NCI-H146 (cell line): ENCODE measurements at regions not wholly inside any gene's neighbourhood (a gene's known extent, or its start where the extent isn't known, plus 50 kb on each side); places are given as distances from the start of the nearest gene placed in this dataset.

ENCODE experiments used
- DNase-seq: peaks from one replicate; lab custom pipeline; 2025; lab: John Stamatoyannopoulos, UW

- no peak for DNase-seq
These were observed 101.5 kb upstream of the IRX6 start for GRCh38 chr16:55222486-55222885.

- no peak for DNase-seq
These were observed 97.9 kb upstream of the IRX6 start for GRCh38 chr16:55225972-55226542.

GRCh38 chr16:55232822-55233221 lies 91.2 kb upstream of the IRX6 start:
- no peak for DNase-seq

GRCh38 chr16:55233464-55233863 lies 90.5 kb upstream of the IRX6 start:
- no peak for DNase-seq

GRCh38 chr16:55236655-55237054 lies 87.3 kb upstream of the IRX6 start:
- DNase-seq, result no peak

GRCh38 chr16:55239723-55240122 lies 84.3 kb upstream of the IRX6 start:
- DNase-seq, result no peak

GRCh38 chr16:55240888-55241287 lies 83.1 kb upstream of the IRX6 start:
- no peak for DNase-seq

- DNase-seq, result no peak
These were observed 81.3 kb upstream of the IRX6 start for GRCh38 chr16:55242667-55243066.

- no peak for DNase-seq
These were observed 75.9 kb upstream of the IRX6 start for GRCh38 chr16:55248058-55248457.

- no peak for DNase-seq
These were observed 75.5 kb upstream of the IRX6 start for GRCh38 chr16:55248494-55248893.

GRCh38 chr16:55249361-55249760 lies 74.6 kb upstream of the IRX6 start:
- no peak for DNase-seq

GRCh38 chr16:55249936-55250335 lies 74.1 kb upstream of the IRX6 start:
- DNase-seq, result no peak

- no peak for DNase-seq
These were observed 73.3 kb upstream of the IRX6 start for GRCh38 chr16:55250701-55251100.

- DNase-seq, result no peak
These were observed 72.9 kb upstream of the IRX6 start for GRCh38 chr16:55251151-55251550.

- no peak for DNase-seq
These were observed 71.4 kb upstream of the IRX6 start for GRCh38 chr16:55252577-55252976.

- DNase-seq, result no peak
These were observed 70.0 kb upstream of the IRX6 start for GRCh38 chr16:55253987-55254386.

GRCh38 chr16:55255733-55256282 lies 68.2 kb upstream of the IRX6 start:
- no peak for DNase-seq

GRCh38 chr16:55256412-55257016 lies 67.5 kb upstream of the IRX6 start:
- no peak for DNase-seq

GRCh38 chr16:55257966-55258613 lies 65.9 kb upstream of the IRX6 start:
- no peak for DNase-seq

- no peak for DNase-seq
These were observed 62.7 kb upstream of the IRX6 start for GRCh38 chr16:55261301-55261700.

- DNase-seq, result no peak
These were observed 60.4 kb upstream of the IRX6 start for GRCh38 chr16:55263271-55264250.

- no peak for DNase-seq
These were observed 59.1 kb upstream of the IRX6 start for GRCh38 chr16:55264949-55265348.
